ENCODE measurements at regions not wholly inside any gene's neighbourhood (a gene's known extent, or its start where the extent isn't known, plus 50 kb on each side); places are given as distances from the start of the nearest gene placed in this dataset.

DNA sequence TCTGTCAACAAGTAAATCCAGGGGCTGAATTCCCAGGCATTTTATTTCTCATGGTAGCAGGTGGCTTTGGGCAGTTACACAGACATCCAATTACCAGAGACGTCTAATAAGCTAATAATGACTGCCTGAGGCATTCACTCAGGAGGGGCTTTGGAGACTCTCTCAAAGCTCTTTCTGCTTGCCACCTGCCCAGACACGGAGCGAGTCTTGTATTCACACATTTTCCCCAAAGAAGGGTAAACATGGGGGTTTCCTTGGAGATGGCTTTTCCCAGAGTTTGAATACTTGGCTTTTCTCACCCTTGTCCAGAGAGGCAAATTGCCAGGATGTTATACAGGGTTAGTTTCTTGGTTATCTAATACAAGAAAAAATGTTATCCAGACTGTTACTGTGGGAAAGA, 132.6 kb downstream of the DIPK2A start:
- no peak for DNase-seq
- Mint-ChIP-seq H3K27me3 (ENCODE audit: unreplicated experiment) (no peaks in the 10 kb centered on the region), H3K36me3 (ENCODE audit: insufficient read depth, unreplicated experiment) (peaks cover 5% of the 10 kb centered on the region), H3K4me3 (ENCODE audit: low read depth, unreplicated experiment) (no peak overlapping the region), H3K9me3 (ENCODE audit: low read depth, unreplicated experiment) (peaks cover 6% of the 10 kb centered on the region), H3K4me1 (ENCODE audit: low read depth, unreplicated experiment) (peaks cover 9% of the 10 kb centered on the region), H3K27ac (ENCODE audit: unreplicated experiment) (no peak overlapping the region)
- CTCF ChIA-PET = no interaction called here
- no TSS peak for BruUV-seq (replicated peaks)
- TF ChIP-seq, protein P1, sequence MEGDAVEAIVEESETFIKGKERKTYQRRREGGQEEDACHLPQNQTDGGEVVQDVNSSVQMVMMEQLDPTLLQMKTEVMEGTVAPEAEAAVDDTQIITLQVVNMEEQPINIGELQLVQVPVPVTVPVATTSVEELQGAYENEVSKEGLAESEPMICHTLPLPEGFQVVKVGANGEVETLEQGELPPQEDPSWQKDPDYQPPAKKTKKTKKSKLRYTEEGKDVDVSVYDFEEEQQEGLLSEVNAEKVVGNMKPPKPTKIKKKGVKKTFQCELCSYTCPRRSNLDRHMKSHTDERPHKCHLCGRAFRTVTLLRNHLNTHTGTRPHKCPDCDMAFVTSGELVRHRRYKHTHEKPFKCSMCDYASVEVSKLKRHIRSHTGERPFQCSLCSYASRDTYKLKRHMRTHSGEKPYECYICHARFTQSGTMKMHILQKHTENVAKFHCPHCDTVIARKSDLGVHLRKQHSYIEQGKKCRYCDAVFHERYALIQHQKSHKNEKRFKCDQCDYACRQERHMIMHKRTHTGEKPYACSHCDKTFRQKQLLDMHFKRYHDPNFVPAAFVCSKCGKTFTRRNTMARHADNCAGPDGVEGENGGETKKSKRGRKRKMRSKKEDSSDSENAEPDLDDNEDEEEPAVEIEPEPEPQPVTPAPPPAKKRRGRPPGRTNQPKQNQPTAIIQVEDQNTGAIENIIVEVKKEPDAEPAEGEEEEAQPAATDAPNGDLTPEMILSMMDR (IDR thresholded peaks at IDR 0.05; ENCODE audit: unreplicated experiment) = no peak
- intact Hi-C loops (cut with micrococcal nuclease; ENCODE audit: unreplicated experiment) = loop anchor here (2.0 kb wide), 1 partner anchor 127 kb away; no protein-coding TSS in a partner anchor

DNA sequence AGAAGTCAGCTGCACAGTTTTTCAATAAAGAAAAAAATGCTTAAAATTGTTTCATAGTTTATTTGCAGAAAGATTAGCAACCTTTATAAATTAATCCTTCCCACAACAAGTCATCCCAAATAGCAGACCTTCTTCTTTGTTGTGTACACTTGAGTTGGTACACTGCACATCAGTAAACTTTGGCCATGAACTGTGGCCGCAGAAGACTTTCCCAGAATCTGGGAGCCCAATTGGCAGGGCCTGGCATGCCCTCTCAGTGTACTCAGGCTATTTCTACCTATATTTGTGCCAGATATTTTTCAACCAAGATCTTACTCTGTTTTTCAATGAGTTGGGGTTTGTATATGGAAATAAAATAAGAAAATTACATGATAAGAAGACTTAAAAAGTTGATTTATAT, 133.1 kb downstream of the DIPK2A start:
- H3K36me3 Mint-ChIP-seq (ENCODE audit: insufficient read depth, unreplicated experiment) = peaks cover 5% of the 10 kb centered on the region
- no peak overlapping the region for H3K4me3 Mint-ChIP-seq (ENCODE audit: low read depth, unreplicated experiment)
- H3K27me3 Mint-ChIP-seq (ENCODE audit: unreplicated experiment) = no peaks in the 10 kb centered on the region
- intact Hi-C loops (cut with micrococcal nuclease; ENCODE audit: unreplicated experiment) = loop anchor here (2.0 kb wide), 1 partner anchor 128 kb away; no protein-coding TSS in a partner anchor
- H3K9me3 Mint-ChIP-seq (ENCODE audit: low read depth, unreplicated experiment) = peaks cover 6% of the 10 kb centered on the region
- no peak for DNase-seq
- BruUV-seq (replicated peaks) = no TSS peak
- TF ChIP-seq, protein P1 (IDR thresholded peaks at IDR 0.05; ENCODE audit: unreplicated experiment) = no peak
- peaks cover 9% of the 10 kb centered on the region for H3K4me1 Mint-ChIP-seq (ENCODE audit: low read depth, unreplicated experiment)
- H3K27ac Mint-ChIP-seq (ENCODE audit: unreplicated experiment) = no peak overlapping the region
- CTCF ChIA-PET = no interaction called here

DNA sequence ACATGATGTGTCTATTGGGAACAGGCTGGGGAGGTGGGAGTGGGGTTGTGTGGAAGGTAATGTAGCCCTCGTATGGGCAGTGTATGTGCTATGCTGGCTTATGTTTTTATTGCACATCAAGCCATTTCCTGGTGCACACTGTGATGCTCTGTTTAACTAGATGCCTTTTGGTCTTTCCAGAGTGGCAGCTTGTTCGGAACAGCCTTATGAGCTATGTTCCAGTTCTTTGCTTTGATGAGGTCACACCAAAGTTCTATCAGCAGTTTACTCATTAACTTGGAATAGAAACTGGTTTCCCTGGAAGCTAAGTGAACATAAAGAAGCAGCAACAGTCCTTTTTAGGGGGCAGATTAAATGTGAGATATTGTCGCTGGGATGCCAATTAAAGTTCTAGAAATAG, 133.9 kb downstream of the DIPK2A start:
- BruUV-seq (replicated peaks) = no TSS peak
- H3K36me3 Mint-ChIP-seq (ENCODE audit: insufficient read depth, unreplicated experiment) = peaks cover 5% of the 10 kb centered on the region
- peak; percentile 31 for DNase-seq
- intact Hi-C loops (cut with micrococcal nuclease; ENCODE audit: unreplicated experiment) = loop anchor here (2.0 kb wide), 1 partner anchor 129 kb away; no protein-coding TSS in a partner anchor
- peaks cover 9% of the 10 kb centered on the region for H3K4me1 Mint-ChIP-seq (ENCODE audit: low read depth, unreplicated experiment)
- H3K27me3 Mint-ChIP-seq (ENCODE audit: unreplicated experiment) = no peaks in the 10 kb centered on the region
- H3K27ac Mint-ChIP-seq (ENCODE audit: unreplicated experiment) = peak overlapping the region; percentile 24
- no peaks in the 10 kb centered on the region for H3K9me3 Mint-ChIP-seq (ENCODE audit: low read depth, unreplicated experiment)
- H3K4me3 Mint-ChIP-seq (ENCODE audit: low read depth, unreplicated experiment) = no peak overlapping the region
- CTCF ChIA-PET = interaction anchor here (0.6 to 1.1 kb wide), 3 partner anchors 11 to 600 kb away, joined by 3 to 5 read pairs (median 4); partner anchors contain the start of gene DIPK2A
- TF ChIP-seq, protein P1 (IDR thresholded peaks at IDR 0.05; ENCODE audit: unreplicated experiment) = no peak

DNA sequence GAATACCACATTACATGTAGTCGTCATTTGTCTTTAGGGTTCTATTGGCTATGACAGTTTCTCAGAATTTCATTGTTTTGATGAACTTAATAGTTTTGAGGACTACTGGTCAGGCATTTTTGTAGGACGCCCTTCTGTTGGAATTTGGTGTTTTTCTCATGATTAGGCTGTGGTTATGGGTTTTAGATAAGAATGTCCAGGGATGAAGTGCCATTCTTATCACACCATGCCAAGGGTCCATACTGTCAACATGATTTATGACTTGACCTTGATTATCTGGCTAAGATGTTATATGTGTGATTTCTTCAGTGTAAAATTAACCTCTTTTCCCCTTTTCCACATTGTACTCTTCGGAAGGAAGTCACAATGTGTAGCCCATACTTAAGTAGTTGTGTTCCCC, 135.3 kb downstream of the DIPK2A start:
- Mint-ChIP-seq H3K4me3 (ENCODE audit: low read depth, unreplicated experiment) (no peak overlapping the region), H3K27ac (ENCODE audit: unreplicated experiment) (no peak overlapping the region), H3K27me3 (ENCODE audit: unreplicated experiment) (no peaks in the 10 kb centered on the region), H3K4me1 (ENCODE audit: low read depth, unreplicated experiment) (peaks cover 9% of the 10 kb centered on the region), H3K36me3 (ENCODE audit: insufficient read depth, unreplicated experiment) (no peaks in the 10 kb centered on the region), H3K9me3 (ENCODE audit: low read depth, unreplicated experiment) (no peaks in the 10 kb centered on the region)
- intact Hi-C loops (cut with micrococcal nuclease; ENCODE audit: unreplicated experiment) = no loop called here
- DNase-seq = no peak
- BruUV-seq (replicated peaks) = no TSS peak
- TF ChIP-seq, protein P1 (IDR thresholded peaks at IDR 0.05; ENCODE audit: unreplicated experiment) = no peak
- CTCF ChIA-PET = no interaction called here

Measured in Calu3 (cell line).